Mesothelial cell of epicardium (in vitro differentiated cells): ENCODE measurements at regions not wholly inside any gene's neighbourhood (a gene's known extent, or its start where the extent isn't known, plus 50 kb on each side); places are given as distances from the start of the nearest gene placed in this dataset.

ENCODE experiments used
- DNase-seq, 2 experiments: peaks; one replicate each; pipeline ENCODE4 v3.0.0; 2021; ENCODE audit warnings: low spot score in 2 of 2; ENCODE audit not compliant: unreplicated experiment in 2 of 2
- H3K27ac Mint-ChIP-seq: 2 replicates; pipeline ENCODE4 v1.8.0; 2021; ENCODE audit warnings: mixed read lengths
- H3K27me3 Mint-ChIP-seq: 2 replicates; pipeline ENCODE4 v1.8.0; 2021; ENCODE audit warnings: low read depth, mixed read lengths
- H3K36me3 Mint-ChIP-seq: 2 replicates; pipeline ENCODE4 v1.8.0; 2021; ENCODE audit warnings: mixed read lengths
- H3K4me1 Mint-ChIP-seq: 2 replicates; pipeline ENCODE4 v1.8.0; 2021; ENCODE audit warnings: mixed read lengths
- H3K4me3 Mint-ChIP-seq: 2 replicates; pipeline ENCODE4 v1.8.0; 2021; ENCODE audit warnings: mild to moderate bottlenecking, moderate library complexity, mixed read lengths
- H3K9me3 Mint-ChIP-seq: 2 replicates; pipeline ENCODE4 v1.8.0; 2021; ENCODE audit warnings: mixed read lengths
- CTCF ChIP-seq: fragments of 200-600 bp; sonication (generic); IDR thresholded peaks from one replicate; pipeline ENCODE4 v1.5.0; 2021; ENCODE audit warnings: antibody characterized with exemption; ENCODE audit not compliant: unreplicated experiment

DNA sequence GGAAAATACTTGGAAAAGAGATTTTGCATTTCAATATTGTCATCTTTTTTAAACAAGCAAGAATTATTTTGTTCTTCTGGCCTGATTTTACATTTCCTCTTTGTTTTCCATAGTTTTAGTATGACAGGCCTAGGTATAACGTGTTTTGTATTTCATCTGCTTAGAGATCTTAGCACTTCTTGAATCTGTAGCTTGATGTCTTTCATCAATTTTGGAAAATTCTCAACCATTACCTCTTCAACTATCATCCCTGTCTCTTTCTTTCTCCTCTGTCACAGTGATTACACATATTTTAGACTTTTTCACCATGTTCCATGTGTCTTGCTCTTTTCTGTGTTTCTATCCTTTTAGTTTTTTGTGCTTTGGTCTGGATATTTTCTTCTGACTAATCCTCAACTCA, 67.2 kb upstream of the PHACTR1 start:
- TF ChIP-seq CTCF = no peak
- Mint-ChIP-seq H3K36me3 (no peaks in the 10 kb centered on the region), H3K27me3 (peaks cover 11% of the 10 kb centered on the region), H3K4me3 (no peak overlapping the region), H3K9me3 (peaks cover 20% of the 10 kb centered on the region), H3K4me1 (no peaks in the 10 kb centered on the region), H3K27ac (no peak overlapping the region)
- DNase-seq = no peak

GRCh38 chr6:12653486-12653885, 63.1 kb upstream of the PHACTR1 start:
- peaks cover 15% of the 10 kb centered on the region for H3K4me1 Mint-ChIP-seq
- H3K4me3 Mint-ChIP-seq = no peak overlapping the region
- H3K27me3 Mint-ChIP-seq = peaks cover 11% of the 10 kb centered on the region
- no peaks in the 10 kb centered on the region for H3K36me3 Mint-ChIP-seq
- H3K27ac Mint-ChIP-seq = no peak overlapping the region
- no peak for DNase-seq
- no peak for TF ChIP-seq CTCF
- H3K9me3 Mint-ChIP-seq = peaks cover 15% of the 10 kb centered on the region

- Mint-ChIP-seq H3K36me3 (no peaks in the 10 kb centered on the region), H3K4me1 (peaks cover 15% of the 10 kb centered on the region), H3K9me3 (peaks cover 13% of the 10 kb centered on the region), H3K27me3 (peaks cover 11% of the 10 kb centered on the region), H3K27ac (no peak overlapping the region), H3K4me3 (no peak overlapping the region)
- no peak for DNase-seq
- TF ChIP-seq CTCF = no peak
Measured at GRCh38 chr6:12654107-12654506, 62.5 kb upstream of the PHACTR1 start.

DNA sequence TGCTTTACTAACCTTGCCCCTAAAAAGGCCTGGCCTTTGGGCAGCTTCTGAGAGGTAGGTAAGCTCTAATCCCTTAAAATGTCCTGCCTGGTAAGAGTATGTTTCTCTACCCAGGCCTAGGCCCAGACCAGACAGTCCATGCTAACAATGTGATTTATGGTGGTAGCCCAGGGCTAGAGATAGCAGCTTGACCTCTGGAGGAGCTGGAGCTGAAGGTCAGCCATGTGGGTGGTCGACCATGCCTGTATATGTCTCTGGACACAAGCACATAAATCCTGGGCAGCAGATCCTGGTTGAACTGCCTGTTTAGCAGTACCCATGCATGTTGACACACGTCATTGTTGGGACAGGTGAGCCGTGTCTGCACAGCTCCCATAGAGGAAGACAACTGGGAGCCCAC, 62.1 kb upstream of the PHACTR1 start:
- TF ChIP-seq CTCF = no peak
- H3K27ac Mint-ChIP-seq = no peak overlapping the region
- H3K4me1 Mint-ChIP-seq = peaks cover 15% of the 10 kb centered on the region
- no peaks in the 10 kb centered on the region for H3K36me3 Mint-ChIP-seq
- no peak overlapping the region for H3K4me3 Mint-ChIP-seq
- no peak for DNase-seq
- peaks cover 9% of the 10 kb centered on the region for H3K9me3 Mint-ChIP-seq
- H3K27me3 Mint-ChIP-seq = peaks cover 11% of the 10 kb centered on the region

- DNase-seq = no peak
- Mint-ChIP-seq H3K9me3 (no peaks in the 10 kb centered on the region), H3K4me1 (peaks cover 15% of the 10 kb centered on the region), H3K27ac (no peak overlapping the region), H3K4me3 (no peak overlapping the region), H3K27me3 (peaks cover 16% of the 10 kb centered on the region), H3K36me3 (no peaks in the 10 kb centered on the region)
- no peak for TF ChIP-seq CTCF
Measured at GRCh38 chr6:12656906-12657305, 59.7 kb upstream of the PHACTR1 start.

- Mint-ChIP-seq H3K36me3 (no peaks in the 10 kb centered on the region), H3K4me3 (no peak overlapping the region), H3K27ac (no peak overlapping the region), H3K27me3 (peaks cover 12% of the 10 kb centered on the region), H3K9me3 (no peaks in the 10 kb centered on the region), H3K4me1 (peaks cover 15% of the 10 kb centered on the region)
- DNase-seq = no peak
- TF ChIP-seq CTCF = no peak
Measured at GRCh38 chr6:12657884-12658283, 58.7 kb upstream of the PHACTR1 start.
